Cardiac fibroblast (primary cell): ENCODE measurements at regions not wholly inside any gene's neighbourhood (a gene's known extent, or its start where the extent isn't known, plus 50 kb on each side); places are given as distances from the start of the nearest gene placed in this dataset.

Experiments used
- DNase-seq, 2 donors: peaks; one replicate each; pipeline versions ENCODE4 v3.0.0 to v3.0.0-alpha.2; 2010; ENCODE audit warnings: low read depth in 2 of 2
- H3K4me3 ChIP-seq, 2 donors: replicated peaks in 1 of 2; 1 replicate in 1 of 2; 2 replicates in 1 of 2; pipeline ENCODE4 v1.5.1; 2011; ENCODE audit warnings: low read depth in 2 of 2, low read length in 2 of 2, mild to moderate bottlenecking in 2 of 2, moderate library complexity in 1 of 2
- CTCF ChIP-seq: IDR thresholded peaks from one replicate; pipeline ENCODE4 v1.5.1; 2011; ENCODE audit warnings: low read depth, mild to moderate bottlenecking, low read length, inconsistent platforms

- no peak overlapping the region for H3K4me3 ChIP-seq
- no peak for TF ChIP-seq CTCF
- DNase-seq: no peak
Measured at GRCh38 chr14:81819344-81819743, 285.7 kb upstream of the SEL1L start.

GRCh38 chr14:81819910-81820309, 286.3 kb upstream of the SEL1L start:
- no peak for TF ChIP-seq CTCF
- H3K4me3 ChIP-seq: no peak overlapping the region
- no peak for DNase-seq

GRCh38 chr14:81826081-81826480, 292.4 kb upstream of the SEL1L start:
- TF ChIP-seq CTCF: no peak
- no peak overlapping the region for H3K4me3 ChIP-seq
- no peak for DNase-seq

- no peak for TF ChIP-seq CTCF
- H3K4me3 ChIP-seq: no peak overlapping the region
- no peak for DNase-seq
Measured at GRCh38 chr14:81829447-81829846, 295.8 kb upstream of the SEL1L start.

- peak; percentile 18 to 46 for DNase-seq
- no peak overlapping the region for H3K4me3 ChIP-seq
- TF ChIP-seq CTCF: no peak
Measured at GRCh38 chr14:81831128-81831820, 297.6 kb upstream of the SEL1L start.

- DNase-seq: no peak
- H3K4me3 ChIP-seq: no peak overlapping the region
- TF ChIP-seq CTCF: no peak
Measured at GRCh38 chr14:81834308-81834707, 300.7 kb upstream of the SEL1L start.

- no peak for TF ChIP-seq CTCF
- H3K4me3 ChIP-seq: no peak overlapping the region
- DNase-seq: no peak
Measured at GRCh38 chr14:81837304-81837703, 303.7 kb upstream of the SEL1L start.
